ENCODE measurements at regions not wholly inside any gene's neighbourhood (a gene's known extent, or its start where the extent isn't known, plus 50 kb on each side); places are given as distances from the start of the nearest gene placed in this dataset.

- intact Hi-C loops (cut with micrococcal nuclease), result no loop called here
- H3K23ac ChIP-seq (ENCODE audit: low read depth, low read length), result no peak overlapping the region
- H3K56ac ChIP-seq (ENCODE audit: extremely low read depth, insufficient read depth, low read length), result no peak overlapping the region
- no peak overlapping the region for H2AFZ ChIP-seq (replicated peaks; ENCODE audit: low read length, poor library complexity)
- no peak overlapping the region for H3K4ac ChIP-seq (ENCODE audit: low read depth, low read length)
- H3K9ac ChIP-seq (ENCODE audit: low read depth, low read length), result no peak overlapping the region
- H3K27me3 ChIP-seq (ENCODE audit: control insufficient read depth, insufficient read depth, low read length), result no peaks in the 10 kb centered on the region
- H3K4me1 ChIP-seq (ENCODE audit: control insufficient read depth, insufficient read depth, low read length), result no peaks in the 10 kb centered on the region
- no peak overlapping the region for H2AK5ac ChIP-seq (ENCODE audit: low read depth, low read length)
- H3K79me1 ChIP-seq (ENCODE audit: low read depth in 1 of 2, low read length in 2 of 2), result no peaks in the 10 kb centered on the region
- no peak overlapping the region for H3K18ac ChIP-seq (ENCODE audit: low read depth, low read length)
- peaks cover 33% of the 10 kb centered on the region for H3K9me3 ChIP-seq (ENCODE audit: control insufficient read depth, insufficient read depth, low read length)
- POLR2A ChIA-PET (ENCODE audit: unreplicated experiment), result no interaction called here
- no peak overlapping the region for H3K4me3 ChIP-seq (ENCODE audit: insufficient read depth, low read depth, low read length)
- H4K5ac ChIP-seq (ENCODE audit: low read depth, low read length), result no peak overlapping the region
- 30% methylated on average over 2 of the region's 8 CpGs; no CpG with 5 or more reads in 1 of the 2 experiments for WGBS, 2 experiments (ENCODE audit: extremely low coverage in 2 of 2, insufficient read length in 1 of 2)
- H3K4me2 ChIP-seq (ENCODE audit: low read depth, low read length), result no peak overlapping the region
- no peaks in the 10 kb centered on the region for H4K20me1 ChIP-seq (ENCODE audit: insufficient read depth, low read length)
- ATAC-seq (ENCODE audit: low read depth) (no peak), DNase-seq (no peak)
- no peak overlapping the region for H2BK20ac ChIP-seq (ENCODE audit: low read depth, low read length)
- H3K36me3 ChIP-seq (ENCODE audit: control insufficient read depth, insufficient read depth, low read length), result no peaks in the 10 kb centered on the region
- H2BK15ac ChIP-seq (ENCODE audit: low read depth, low read length), result no peak overlapping the region
- no peak for TF ChIP-seq CHD1 (IDR thresholded peaks at IDR 0.05; ENCODE audit: low read depth, low read length)
- no peak for TF ChIP-seq RAD21 (IDR thresholded peaks at IDR 0.05; ENCODE audit: low read length)
- no peak for TF ChIP-seq SMC3 (IDR thresholded peaks at IDR 0.05; ENCODE audit: low read depth, low read length)
- no peak for TF ChIP-seq POLR2A (IDR thresholded peaks at IDR 0.05; ENCODE audit: low read depth, low read length)
- H4K8ac ChIP-seq (ENCODE audit: low read depth in 2 of 2, low read length in 2 of 2), result no peak overlapping the region
- H3K9me1 ChIP-seq (ENCODE audit: insufficient read depth, low read length), result no peaks in the 10 kb centered on the region
- H2BK5ac ChIP-seq (ENCODE audit: low read depth, low read length, poor library complexity, severe bottlenecking), result no peak overlapping the region
- CTCF ChIA-PET, result no interaction called here
- dilution Hi-C loops (cut with HindIII; ENCODE audit: low sequenced_read_pairs, unreplicated experiment), result no loop called here
- H3K14ac ChIP-seq (replicated peaks; ENCODE audit: low read depth, low read length), result no peak overlapping the region
- no peak overlapping the region for H2AK9ac ChIP-seq (replicated peaks; ENCODE audit: low read depth, low read length, poor library complexity)
- no peak overlapping the region for H2BK120ac ChIP-seq (ENCODE audit: low read depth, low read length)
- no TSS peak for BruUV-seq (replicated peaks)
- H4K91ac ChIP-seq (ENCODE audit: insufficient read depth, low read depth, low read length), result no peak overlapping the region
- in situ Hi-C loops (cut with MboI; ENCODE audit: low sequenced_read_pairs), result no loop called here
- no peak overlapping the region for H3K27ac ChIP-seq (ENCODE audit: insufficient read depth, low read length)
Observed at GRCh38 chr10:1858048-1858447, 120.7 kb upstream of the ADARB2 start.
